ENCODE measurements at regions not wholly inside any gene's neighbourhood (a gene's known extent, or its start where the extent isn't known, plus 50 kb on each side); places are given as distances from the start of the nearest gene placed in this dataset.

GRCh38 chr11:116093481-116094270, 589.5 kb upstream of the CADM1 start:
- DNase-seq: no peak

GRCh38 chr11:116093065-116093464, 588.9 kb upstream of the CADM1 start:
- no peak for DNase-seq

GRCh38 chr11:116086426-116086825, 582.2 kb upstream of the CADM1 start:
- DNase-seq: no peak

- DNase-seq: no peak
Measured at GRCh38 chr11:116085031-116085635, 580.9 kb upstream of the CADM1 start.

- DNase-seq: no peak
Measured at GRCh38 chr11:116084511-116084910, 580.3 kb upstream of the CADM1 start.

- no peak for DNase-seq
Measured at GRCh38 chr11:116082256-116082655, 578.0 kb upstream of the CADM1 start.

GRCh38 chr11:116079580-116079979, 575.4 kb upstream of the CADM1 start:
- DNase-seq: no peak

GRCh38 chr11:116078101-116078591, 573.9 kb upstream of the CADM1 start:
- no peak for DNase-seq

GRCh38 chr11:116077092-116077491, 572.9 kb upstream of the CADM1 start:
- DNase-seq: no peak

- no peak for DNase-seq
Measured at GRCh38 chr11:116073854-116074837, 569.9 kb upstream of the CADM1 start.

GRCh38 chr11:116072601-116073410, 568.6 kb upstream of the CADM1 start:
- DNase-seq: no peak

- no peak for DNase-seq
Measured at GRCh38 chr11:116072133-116072532, 567.9 kb upstream of the CADM1 start.

GRCh38 chr11:116071241-116071640, 567.0 kb upstream of the CADM1 start:
- no peak for DNase-seq

- DNase-seq: no peak
Measured at GRCh38 chr11:116070520-116070919, 566.3 kb upstream of the CADM1 start.

GRCh38 chr11:116066777-116067176, 562.6 kb upstream of the CADM1 start:
- DNase-seq: no peak

- no peak for DNase-seq
Measured at GRCh38 chr11:116065986-116066385, 561.8 kb upstream of the CADM1 start.

GRCh38 chr11:116065191-116065895, 561.1 kb upstream of the CADM1 start:
- DNase-seq: no peak

GRCh38 chr11:116062490-116063171, 558.4 kb upstream of the CADM1 start:
- DNase-seq: no peak

GRCh38 chr11:116062129-116062489, 557.9 kb upstream of the CADM1 start:
- DNase-seq: no peak

- DNase-seq: no peak
Measured at GRCh38 chr11:116061322-116061721, 557.1 kb upstream of the CADM1 start.

- DNase-seq: no peak
Measured at GRCh38 chr11:116059919-116060318, 555.7 kb upstream of the CADM1 start.
